GM12878 (cell line): ENCODE measurements at regions not wholly inside any gene's neighbourhood (a gene's known extent, or its start where the extent isn't known, plus 50 kb on each side); places are given as distances from the start of the nearest gene placed in this dataset.

Experiments used
- ATAC-seq: fragments of 200-7000 bp; cut with Tn5 transposase; 3 replicates; pipeline ENCODE4 v1.9.1; 2020; ENCODE audit warnings: mild to moderate bottlenecking, moderate library complexity
- BruUV-seq: library from RNA; stranded (reverse); fragments of 400-500 nt; replicated peaks from 2 replicates; lab custom pipeline; 2021; lab: Mats Ljungman, UMichigan
- CTCF ChIA-PET: fragments of 300-600 bp; sonication (Branson Sonifier 250); formaldehyde crosslinking; extraction: SDS; loops from one replicate; lab custom pipeline; 2021; ENCODE audit warnings: inconsistent platforms; lab: Yijun Ruan, JAX
- POLR2A ChIA-PET: fragments of 350-600 bp; formaldehyde crosslinking; extraction: SDS; loops from one replicate; lab custom pipeline; 2021; ENCODE audit warnings: inconsistent platforms; lab: Charles Lee
- RAD21 ChIA-PET: fragments of 300-600 bp; sonication (Branson Sonifier 250); formaldehyde crosslinking; loops from one replicate; lab custom pipeline; 2023; ENCODE audit warnings: antibody characterized with exemption; ENCODE audit not compliant: unreplicated experiment; lab: Charles Lee
- SMC1A ChIA-PET: fragments of 300-600 bp; sonication (Branson Sonifier 250); formaldehyde crosslinking; loops from one replicate; lab custom pipeline; 2023; ENCODE audit not compliant: unreplicated experiment, uncharacterized antibody; lab: Charles Lee
- DNase-seq: peaks from one replicate; pipeline ENCODE4 v3.0.0-alpha.2; 2011; ENCODE audit warnings: low read depth, low spot score
- FAIRE-seq: peaks from 3 replicates; lab custom pipeline; 2011; peaks lifted over from hg19 to GRCh38; lab: Jason Lieb, UNC
- H2AFZ ChIP-seq: 2 replicates; pipeline ENCODE4 v1.6.0; 2011; ENCODE audit warnings: low read depth, low read length, control low read depth; ENCODE audit not compliant: control insufficient read depth
- H3K27ac ChIP-seq: 2 replicates; pipeline ENCODE4 v1.5.1; 2011; ENCODE audit warnings: control low read depth; ENCODE audit not compliant: control insufficient read depth, insufficient read depth
- H3K27me3 ChIP-seq, 2 experiments: replicated peaks in 1 of 2; 2 replicates each; pipeline versions ENCODE4 v1.6.0 to v1.6.1; 2011; ENCODE audit warnings: low read length in 1 of 2; ENCODE audit not compliant: control insufficient read depth in 2 of 2, insufficient read depth in 2 of 2
- H3K36me3 ChIP-seq, 2 experiments: 2 replicates each; pipeline ENCODE4 v1.5.1; 2011; ENCODE audit warnings: low read length in 1 of 2; ENCODE audit not compliant: control insufficient read depth in 2 of 2, insufficient read depth in 2 of 2
- H3K4me1 ChIP-seq: 2 replicates; pipeline ENCODE4 v1.6.1; 2011; ENCODE audit warnings: mild to moderate bottlenecking, low read length, moderate library complexity, mixed read lengths; ENCODE audit not compliant: control insufficient read depth, insufficient read depth
- H3K4me2 ChIP-seq: 2 replicates; pipeline ENCODE4 v1.6.0; 2011; ENCODE audit warnings: control low read depth; ENCODE audit not compliant: control insufficient read depth, insufficient read depth
- H3K4me3 ChIP-seq: fragments of 200-600 bp; sonication (generic); 2 replicates; pipeline ENCODE4 v1.5.1; 2016
- H3K79me2 ChIP-seq: 2 replicates; pipeline ENCODE4 v1.6.0; 2011; ENCODE audit warnings: low read length; ENCODE audit not compliant: control insufficient read depth, insufficient read depth
- H3K9ac ChIP-seq: 2 replicates; pipeline ENCODE4 v1.8.0; 2011; ENCODE audit warnings: low read length, control low read depth, mixed read lengths; ENCODE audit not compliant: control insufficient read depth, insufficient read depth
- H3K9me3 ChIP-seq: replicated peaks from 3 replicates; pipeline ENCODE4 v1.5.1; 2011; ENCODE audit warnings: mild to moderate bottlenecking, low read length; ENCODE audit not compliant: control insufficient read depth, insufficient read depth
- H4K20me1 ChIP-seq: 2 replicates; pipeline ENCODE4 v1.6.0; 2011; ENCODE audit not compliant: control insufficient read depth, insufficient read depth
- BMI1 ChIP-seq: fragments of 450-650 bp; IDR thresholded peaks from 2 replicates; pipeline ENCODE4 v1.6.1; 2016; ENCODE audit warnings: mild to moderate bottlenecking, moderate library complexity, borderline replicate concordance
- CREB1 ChIP-seq: IDR thresholded peaks from 2 replicates; pipeline ENCODE4 v1.6.1; 2012; ENCODE audit warnings: low read depth, mild to moderate bottlenecking, inconsistent platforms
- NR2F1 ChIP-seq: fragments of 450-650 bp; conservative IDR thresholded peaks from 2 replicates; pipeline ENCODE4 v1.6.1; 2017; ENCODE audit warnings: mild to moderate bottlenecking
- RFX5 ChIP-seq: IDR thresholded peaks from 2 replicates; pipeline ENCODE4 v1.6.1; 2011; ENCODE audit warnings: low read depth, low read length, improper control_type of control experiment
- SMAD1 ChIP-seq: fragments of 450-650 bp; IDR thresholded peaks from 2 replicates; pipeline ENCODE4 v1.6.1; 2018; ENCODE audit warnings: mild to moderate bottlenecking, low read depth; ENCODE audit not compliant: partially characterized antibody
- SUZ12 ChIP-seq: fragments of 200-600 bp; sonication (generic); IDR thresholded peaks from one replicate; pipeline ENCODE4 v1.6.1; 2018; ENCODE audit warnings: antibody characterized with exemption, mild to moderate bottlenecking; ENCODE audit not compliant: unreplicated experiment
- ZNF384 ChIP-seq: IDR thresholded peaks from 2 replicates; pipeline ENCODE4 v1.6.1; 2012; ENCODE audit warnings: low read depth, mild to moderate bottlenecking, low read length, improper control_type of control experiment, borderline replicate concordance
- WGBS: methylation state at CpG from one replicate; pipeline ENCODE4 v1.1.6; 2016; ENCODE audit warnings: low lambda C conversion rate; ENCODE audit not compliant: insufficient replicate concordance, insufficient coverage; ENCODE audit errors: missing lambda C conversion rate; 5-methylcytosine and 5-hydroxymethylcytosine counted together
- in situ Hi-C: fragments of 300-500 bp; cut with MboI; formaldehyde crosslinking; loops from 9 replicates; pipeline ENCODE4 v1.14.3; 2018; ENCODE audit warnings: mixed read lengths
- intact Hi-C: fragments of 100-400 bp; cut with micrococcal nuclease; formaldehyde crosslinking; loops from one replicate; pipeline ENCODE4 v1.14.2; 2022; ENCODE audit not compliant: unreplicated experiment
- TF ChIP-seq, protein P1 (sequence below): fragments of 450-650 bp; IDR thresholded peaks from 2 replicates; pipeline ENCODE4 v1.6.1; 2017; ENCODE audit warnings: borderline replicate concordance
- TF ChIP-seq, protein P2 (sequence below): IDR thresholded peaks from 2 replicates; pipeline ENCODE4 v1.6.1; 2012; ENCODE audit warnings: low read depth, low read length, improper control_type of control experiment
- TF ChIP-seq, protein P3 (sequence below): fragments of 450-650 bp; conservative IDR thresholded peaks from 2 replicates; pipeline ENCODE4 v1.6.1; 2017; ENCODE audit warnings: mild to moderate bottlenecking, moderate library complexity

DNA sequence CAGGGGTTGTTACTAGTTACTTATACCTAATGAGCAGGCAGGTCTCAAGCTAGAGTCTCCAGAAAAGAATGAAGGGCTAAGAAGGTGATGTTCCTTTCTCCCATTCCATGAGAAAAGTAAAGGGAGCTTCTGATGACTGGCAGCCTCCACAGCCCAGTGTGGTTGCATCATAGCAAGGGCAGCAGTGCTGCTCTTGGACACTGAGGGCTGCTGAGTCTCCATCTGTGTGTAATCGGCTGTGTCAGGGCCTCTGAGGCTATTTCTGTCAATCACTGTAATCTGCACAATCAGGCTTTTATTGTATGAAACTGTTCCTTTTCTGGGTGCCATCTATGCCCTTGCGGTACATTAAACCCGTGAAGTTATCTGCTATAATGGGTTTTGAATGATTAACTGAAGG is 164.1 kb upstream of the FBXO11 start:
- no peaks in the 10 kb centered on the region; a peak in 2 of 4 replicates for H3K27me3 ChIP-seq
- no peaks in the 10 kb centered on the region for H3K9me3 ChIP-seq
- intact Hi-C loops (no loop called here), in situ Hi-C loops (no loop called here)
- RAD21 ChIA-PET, result no interaction called here
- no peaks in the 10 kb centered on the region for H3K4me1 ChIP-seq
- TF ChIP-seq, protein P1, sequence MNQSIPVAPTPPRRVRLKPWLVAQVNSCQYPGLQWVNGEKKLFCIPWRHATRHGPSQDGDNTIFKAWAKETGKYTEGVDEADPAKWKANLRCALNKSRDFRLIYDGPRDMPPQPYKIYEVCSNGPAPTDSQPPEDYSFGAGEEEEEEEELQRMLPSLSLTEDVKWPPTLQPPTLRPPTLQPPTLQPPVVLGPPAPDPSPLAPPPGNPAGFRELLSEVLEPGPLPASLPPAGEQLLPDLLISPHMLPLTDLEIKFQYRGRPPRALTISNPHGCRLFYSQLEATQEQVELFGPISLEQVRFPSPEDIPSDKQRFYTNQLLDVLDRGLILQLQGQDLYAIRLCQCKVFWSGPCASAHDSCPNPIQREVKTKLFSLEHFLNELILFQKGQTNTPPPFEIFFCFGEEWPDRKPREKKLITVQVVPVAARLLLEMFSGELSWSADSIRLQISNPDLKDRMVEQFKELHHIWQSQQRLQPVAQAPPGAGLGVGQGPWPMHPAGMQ, result no peak
- no peak for TF ChIP-seq ZNF384
- H3K27ac ChIP-seq, result no peak overlapping the region
- no peaks in the 10 kb centered on the region for H3K79me2 ChIP-seq
- FAIRE-seq, result no peak
- no peak overlapping the region for H3K4me3 ChIP-seq
- no peak overlapping the region for H3K4me2 ChIP-seq
- H4K20me1 ChIP-seq, result no peaks in the 10 kb centered on the region
- no peak for ATAC-seq
- CTCF ChIA-PET, result no interaction called here
- DNase-seq, result no peak
- SMC1A ChIA-PET, result no interaction called here
- H3K36me3 ChIP-seq, result no peaks in the 10 kb centered on the region
- no TSS peak for BruUV-seq
- 26% methylated on average over 3 of the region's 3 CpGs for WGBS
- POLR2A ChIA-PET, result no interaction called here
- no peak overlapping the region for H2AFZ ChIP-seq
- no peak overlapping the region for H3K9ac ChIP-seq

DNA sequence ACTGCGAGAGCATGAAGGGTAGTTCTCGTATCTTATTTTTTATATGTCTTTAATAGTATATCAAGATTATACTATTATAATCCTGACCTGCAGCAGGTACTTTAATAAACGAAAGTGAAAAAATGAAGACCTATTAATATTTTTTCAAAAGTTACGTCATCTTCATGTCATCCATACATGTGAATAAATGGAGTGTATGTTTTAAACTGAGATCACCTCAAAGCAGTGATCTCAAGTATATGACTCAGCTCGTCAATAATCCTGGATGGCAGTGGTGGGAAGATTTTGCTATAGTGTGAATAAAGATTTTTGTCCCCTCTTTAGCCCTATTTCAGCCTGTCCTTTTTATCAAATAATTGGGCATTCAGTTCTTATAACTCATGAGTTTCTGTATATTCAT is 166.3 kb upstream of the FBXO11 start:
- DNase-seq (no peak), FAIRE-seq (no peak)
- H3K79me2 ChIP-seq, result no peaks in the 10 kb centered on the region
- H3K9ac ChIP-seq, result no peak overlapping the region
- BruUV-seq, result no TSS peak
- H3K27ac ChIP-seq, result no peak overlapping the region
- CTCF ChIA-PET, result interaction anchor here (0.5 kb wide), 1 partner anchor 445 kb away, joined by 3 read pairs; no protein-coding TSS in a partner anchor
- intact Hi-C loops, result no loop called here
- H3K36me3 ChIP-seq, result no peaks in the 10 kb centered on the region
- no peaks in the 10 kb centered on the region for H4K20me1 ChIP-seq
- POLR2A ChIA-PET, result interaction anchor here (1.4 kb wide), 1 partner anchor 8 kb away, joined by 3 read pairs; no protein-coding TSS in a partner anchor
- in situ Hi-C loops, result no loop called here
- no peaks in the 10 kb centered on the region for H3K9me3 ChIP-seq
- no peak overlapping the region for H3K4me2 ChIP-seq
- no peaks in the 10 kb centered on the region for H3K4me1 ChIP-seq
- RAD21 ChIA-PET, result no interaction called here
- no peak for TF ChIP-seq CREB1
- TF ChIP-seq, protein P1, result no peak
- TF ChIP-seq, protein P2, sequence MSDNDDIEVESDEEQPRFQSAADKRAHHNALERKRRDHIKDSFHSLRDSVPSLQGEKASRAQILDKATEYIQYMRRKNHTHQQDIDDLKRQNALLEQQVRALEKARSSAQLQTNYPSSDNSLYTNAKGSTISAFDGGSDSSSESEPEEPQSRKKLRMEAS, result no peak
- TF ChIP-seq RFX5, result no peak
- TF ChIP-seq SUZ12, result no peak
- TF ChIP-seq NR2F1, result no peak
- TF ChIP-seq, protein P3, sequence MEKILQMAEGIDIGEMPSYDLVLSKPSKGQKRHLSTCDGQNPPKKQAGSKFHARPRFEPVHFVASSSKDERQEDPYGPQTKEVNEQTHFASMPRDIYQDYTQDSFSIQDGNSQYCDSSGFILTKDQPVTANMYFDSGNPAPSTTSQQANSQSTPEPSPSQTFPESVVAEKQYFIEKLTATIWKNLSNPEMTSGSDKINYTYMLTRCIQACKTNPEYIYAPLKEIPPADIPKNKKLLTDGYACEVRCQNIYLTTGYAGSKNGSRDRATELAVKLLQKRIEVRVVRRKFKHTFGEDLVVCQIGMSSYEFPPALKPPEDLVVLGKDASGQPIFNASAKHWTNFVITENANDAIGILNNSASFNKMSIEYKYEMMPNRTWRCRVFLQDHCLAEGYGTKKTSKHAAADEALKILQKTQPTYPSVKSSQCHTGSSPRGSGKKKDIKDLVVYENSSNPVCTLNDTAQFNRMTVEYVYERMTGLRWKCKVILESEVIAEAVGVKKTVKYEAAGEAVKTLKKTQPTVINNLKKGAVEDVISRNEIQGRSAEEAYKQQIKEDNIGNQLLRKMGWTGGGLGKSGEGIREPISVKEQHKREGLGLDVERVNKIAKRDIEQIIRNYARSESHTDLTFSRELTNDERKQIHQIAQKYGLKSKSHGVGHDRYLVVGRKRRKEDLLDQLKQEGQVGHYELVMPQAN, result no peak
- TF ChIP-seq BMI1, result no peak
- no peak for TF ChIP-seq SMAD1
- TF ChIP-seq, all 136 proteins: peak for 0
- no peaks in the 10 kb centered on the region; a peak in 3 of 4 replicates for H3K27me3 ChIP-seq
- ATAC-seq, result no peak
- SMC1A ChIA-PET, result no interaction called here
- no peak overlapping the region for H3K4me3 ChIP-seq
- 42% methylated on average over 5 of the region's 5 CpGs for WGBS
- H2AFZ ChIP-seq, result no peak overlapping the region
